ENCODE measurements at regions not wholly inside any gene's neighbourhood (a gene's known extent, or its start where the extent isn't known, plus 50 kb on each side); places are given as distances from the start of the nearest gene placed in this dataset.

DNA sequence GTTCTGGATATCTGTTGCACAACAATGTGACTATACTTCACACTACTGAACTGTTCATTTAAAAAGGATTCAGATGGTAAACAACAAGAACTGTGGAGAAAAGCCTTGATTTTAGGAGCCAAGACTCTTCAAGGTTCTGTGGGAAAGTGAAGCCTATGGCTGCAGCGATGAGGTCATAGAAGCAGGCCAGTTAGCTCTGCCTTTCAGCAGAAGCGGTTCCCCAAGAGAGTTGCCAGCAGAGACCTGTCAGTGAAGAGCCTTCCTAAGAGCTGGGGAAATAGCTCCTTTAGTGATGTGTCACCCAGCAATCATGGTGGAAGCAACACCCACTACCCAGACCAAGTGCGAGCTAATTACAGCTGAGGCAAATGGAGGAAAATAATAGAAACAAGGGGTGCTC lies 346.5 kb upstream of the ETAA1 start:
- TF ChIP-seq POLR2A (IDR thresholded peaks at IDR 0.05): no peak
- TF ChIP-seq, protein P1, sequence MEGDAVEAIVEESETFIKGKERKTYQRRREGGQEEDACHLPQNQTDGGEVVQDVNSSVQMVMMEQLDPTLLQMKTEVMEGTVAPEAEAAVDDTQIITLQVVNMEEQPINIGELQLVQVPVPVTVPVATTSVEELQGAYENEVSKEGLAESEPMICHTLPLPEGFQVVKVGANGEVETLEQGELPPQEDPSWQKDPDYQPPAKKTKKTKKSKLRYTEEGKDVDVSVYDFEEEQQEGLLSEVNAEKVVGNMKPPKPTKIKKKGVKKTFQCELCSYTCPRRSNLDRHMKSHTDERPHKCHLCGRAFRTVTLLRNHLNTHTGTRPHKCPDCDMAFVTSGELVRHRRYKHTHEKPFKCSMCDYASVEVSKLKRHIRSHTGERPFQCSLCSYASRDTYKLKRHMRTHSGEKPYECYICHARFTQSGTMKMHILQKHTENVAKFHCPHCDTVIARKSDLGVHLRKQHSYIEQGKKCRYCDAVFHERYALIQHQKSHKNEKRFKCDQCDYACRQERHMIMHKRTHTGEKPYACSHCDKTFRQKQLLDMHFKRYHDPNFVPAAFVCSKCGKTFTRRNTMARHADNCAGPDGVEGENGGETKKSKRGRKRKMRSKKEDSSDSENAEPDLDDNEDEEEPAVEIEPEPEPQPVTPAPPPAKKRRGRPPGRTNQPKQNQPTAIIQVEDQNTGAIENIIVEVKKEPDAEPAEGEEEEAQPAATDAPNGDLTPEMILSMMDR (IDR thresholded peaks at IDR 0.05): no peak

All from Peyer's patch (tissue), 4 donors.